HG03457 (cell line): ENCODE measurements at regions not wholly inside any gene's neighbourhood (a gene's known extent, or its start where the extent isn't known, plus 50 kb on each side); places are given as distances from the start of the nearest gene placed in this dataset.

ENCODE experiments used
- ATAC-seq: cut with Tn5 transposase; IDR thresholded peaks from one replicate; pipeline ENCODE4 v1.9.1; 2021; ENCODE audit warnings: moderate number of reproducible peaks; ENCODE audit not compliant: unreplicated experiment

DNA sequence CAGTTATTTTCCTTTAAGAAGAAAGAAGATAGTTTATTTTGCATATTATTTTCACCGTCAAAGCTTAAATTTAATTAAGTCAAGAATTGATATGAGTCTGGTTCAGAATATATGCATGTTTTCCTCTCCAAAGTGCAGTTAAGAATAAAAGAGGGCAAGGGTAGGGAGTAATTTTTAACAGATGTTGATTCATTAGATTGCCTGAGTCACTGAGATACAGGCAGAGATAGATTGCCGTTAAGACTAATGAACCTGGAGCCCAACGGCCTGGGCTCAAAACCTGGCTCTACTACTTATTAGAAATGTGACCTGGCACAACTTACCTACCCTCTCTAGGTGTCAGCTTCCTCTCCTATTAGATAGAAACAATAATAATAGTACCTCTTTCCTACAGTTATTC is 1037.4 kb upstream of the PABPC4L start:
- ATAC-seq = no peak

DNA sequence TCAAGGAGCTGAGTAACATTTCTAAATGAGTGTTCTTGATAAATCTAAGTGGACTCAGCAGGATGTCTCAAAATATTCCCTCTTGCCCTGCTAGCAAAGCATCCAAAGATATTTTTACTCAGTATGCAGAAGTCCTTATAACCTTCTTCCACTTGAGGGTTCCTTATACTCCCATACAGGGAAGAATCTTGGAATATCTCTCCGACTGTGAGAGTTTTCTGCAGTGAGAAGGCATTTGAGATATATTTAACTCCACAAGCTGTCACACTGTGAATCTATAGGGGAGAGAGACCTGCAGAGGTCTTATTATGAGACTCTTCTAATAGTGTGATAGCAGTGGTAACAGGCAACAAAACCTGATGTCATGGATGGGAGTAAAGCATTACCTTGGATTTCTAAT is 1034.5 kb upstream of the PABPC4L start:
- ATAC-seq = no peak

DNA sequence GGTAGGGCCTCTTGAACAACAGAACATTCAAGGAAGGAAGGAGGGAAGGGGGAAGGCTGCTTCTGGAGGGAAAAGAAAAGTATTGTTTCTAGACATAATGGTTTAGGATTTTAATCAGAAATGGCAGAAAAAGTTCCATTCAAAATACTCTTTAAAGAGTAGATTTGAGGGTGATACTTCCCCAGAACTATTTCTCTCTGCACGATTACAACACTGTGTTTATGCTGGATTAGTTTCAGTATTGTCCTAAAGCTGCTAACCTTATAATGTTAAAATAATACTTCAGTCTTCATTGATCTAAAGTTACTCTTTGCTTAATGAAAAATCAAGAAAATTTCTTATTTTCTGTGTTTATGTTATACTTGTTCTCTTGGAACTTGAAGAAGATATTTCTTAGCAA is 1026.3 kb upstream of the PABPC4L start:
- no peak for ATAC-seq

DNA sequence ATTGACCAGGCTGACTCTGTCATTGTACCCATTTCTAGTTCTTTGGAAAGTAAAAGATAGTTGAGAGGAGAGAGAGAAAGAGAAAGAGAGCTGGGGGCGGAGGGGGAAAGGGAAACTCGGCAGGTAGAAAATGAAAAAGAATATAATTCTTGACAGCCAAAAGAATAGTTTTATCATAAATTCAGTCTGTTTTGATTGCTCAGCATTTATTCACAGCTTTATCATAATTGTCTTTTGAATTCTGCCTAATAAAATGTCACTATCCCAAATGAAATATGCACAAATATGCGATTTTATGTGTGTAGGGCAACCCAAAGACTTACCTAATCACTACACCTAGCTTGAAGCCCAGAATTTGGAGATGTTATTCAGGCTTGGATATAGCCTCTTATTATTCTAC is 1024.0 kb upstream of the PABPC4L start:
- ATAC-seq = no peak

DNA sequence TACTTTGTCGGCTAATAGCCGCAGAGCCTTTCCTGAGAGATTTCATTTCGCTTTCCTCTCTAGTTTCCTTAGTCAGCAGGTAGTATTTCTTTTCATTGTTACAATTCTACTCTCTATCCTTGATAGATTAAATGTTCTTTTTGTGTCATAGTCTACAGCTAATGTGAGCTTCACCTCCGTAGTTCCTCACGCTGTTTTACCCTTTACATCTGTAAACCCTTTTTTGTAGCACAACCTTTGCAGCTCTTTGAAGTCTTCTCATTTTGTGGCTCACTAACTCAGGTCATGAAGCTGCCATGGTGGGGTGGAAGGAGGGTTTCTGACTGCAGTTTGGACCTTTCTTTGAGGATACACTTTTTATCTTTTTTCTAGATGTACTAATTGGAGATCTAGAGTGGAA is 1008.8 kb upstream of the PABPC4L start:
- ATAC-seq = no peak

DNA sequence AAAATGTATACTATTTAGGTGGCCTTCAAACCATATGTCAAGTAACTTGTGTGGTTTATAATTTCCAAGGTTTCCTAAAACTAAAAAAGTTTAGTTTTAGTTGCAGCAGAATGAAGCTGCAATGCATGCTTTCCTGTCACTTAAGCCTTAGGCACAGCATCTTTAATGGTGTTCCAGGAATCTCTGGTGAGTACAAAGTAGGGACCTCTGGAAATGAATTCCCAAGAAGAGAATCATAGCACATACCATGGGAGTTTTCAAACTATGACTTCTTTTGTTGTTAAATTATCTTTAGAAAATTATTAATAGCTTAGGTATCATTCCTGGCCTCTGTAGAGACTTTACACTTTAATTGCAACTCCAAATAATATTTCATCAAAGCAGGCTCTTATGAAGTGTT is 1005.9 kb upstream of the PABPC4L start:
- ATAC-seq = no peak

DNA sequence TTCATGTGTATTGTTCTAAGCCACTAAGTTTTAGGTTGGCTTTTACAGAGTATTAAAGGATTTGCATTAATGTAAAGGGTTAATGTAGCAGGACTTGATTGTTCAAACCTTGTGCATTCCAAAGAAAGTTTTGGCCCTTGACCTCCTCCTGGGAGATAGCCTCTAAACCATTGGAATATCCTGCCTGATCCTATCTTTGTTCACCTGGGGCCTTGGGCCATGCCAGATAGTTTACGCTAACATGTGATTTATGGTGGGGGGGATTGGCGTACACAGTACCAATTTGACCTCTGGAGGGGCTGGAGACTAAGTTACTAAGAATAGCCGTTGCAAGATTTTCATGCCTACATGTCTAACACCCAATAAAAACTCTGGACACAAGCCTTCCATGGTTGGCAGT is 1002.7 kb upstream of the PABPC4L start:
- no peak for ATAC-seq

DNA sequence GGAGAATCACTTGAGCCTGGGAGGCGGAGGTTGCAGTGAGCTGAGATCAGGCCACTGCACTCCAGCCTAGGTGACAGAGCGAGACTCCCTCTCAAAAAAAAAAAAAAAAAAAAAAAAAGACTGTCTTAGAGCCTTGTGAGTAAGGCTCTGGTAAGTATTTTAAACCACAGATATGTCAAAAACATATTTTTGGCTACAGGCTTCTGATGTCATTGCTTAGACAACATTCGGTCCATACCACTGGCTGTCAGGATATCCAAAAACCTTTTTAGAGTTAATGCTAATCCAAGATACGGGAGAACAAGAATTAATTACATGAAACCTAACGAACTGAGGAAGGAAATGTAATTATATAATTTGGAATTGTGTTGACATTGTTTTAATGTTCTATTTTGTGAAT is 999.5 kb upstream of the PABPC4L start:
- ATAC-seq = no peak

DNA sequence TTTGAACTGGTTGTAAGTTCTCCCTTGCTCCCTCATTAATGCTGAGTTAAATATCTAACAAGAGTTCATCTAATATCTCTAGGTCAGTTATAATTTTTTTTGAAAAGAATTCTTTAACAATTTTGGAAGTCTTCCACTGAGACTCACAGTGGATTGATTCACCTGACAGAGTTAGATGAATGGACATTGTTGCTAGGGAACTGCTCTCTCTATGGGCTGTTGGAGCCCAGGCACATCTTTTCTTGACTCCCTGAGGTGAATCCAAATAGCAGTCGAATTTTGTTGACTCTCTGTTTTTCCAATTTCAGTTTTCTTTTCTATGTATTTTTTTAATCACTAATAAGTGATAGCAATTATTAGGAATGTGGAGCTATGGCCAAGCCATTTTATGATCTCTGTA is 996.1 kb upstream of the PABPC4L start:
- ATAC-seq = no peak

DNA sequence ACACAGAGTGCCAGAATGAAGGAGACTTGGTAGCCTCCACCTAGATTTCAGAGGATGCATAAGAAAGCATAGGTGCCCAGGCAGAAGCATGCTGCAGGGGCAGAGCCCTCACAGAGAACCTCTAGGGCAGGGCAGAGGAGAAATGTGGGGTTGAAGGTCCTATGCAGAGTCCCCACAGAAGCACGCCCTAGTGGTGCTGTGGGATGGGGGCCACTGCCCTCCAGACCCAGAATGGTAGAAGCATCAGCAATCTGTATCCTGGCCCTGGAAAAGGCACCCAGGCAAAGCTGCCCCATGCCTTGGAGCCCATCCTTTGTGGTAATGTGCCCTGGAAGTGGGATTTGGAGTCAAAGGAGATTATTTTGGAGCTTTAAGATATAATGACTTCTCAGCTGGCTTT is 992.9 kb upstream of the PABPC4L start:
- ATAC-seq = no peak

DNA sequence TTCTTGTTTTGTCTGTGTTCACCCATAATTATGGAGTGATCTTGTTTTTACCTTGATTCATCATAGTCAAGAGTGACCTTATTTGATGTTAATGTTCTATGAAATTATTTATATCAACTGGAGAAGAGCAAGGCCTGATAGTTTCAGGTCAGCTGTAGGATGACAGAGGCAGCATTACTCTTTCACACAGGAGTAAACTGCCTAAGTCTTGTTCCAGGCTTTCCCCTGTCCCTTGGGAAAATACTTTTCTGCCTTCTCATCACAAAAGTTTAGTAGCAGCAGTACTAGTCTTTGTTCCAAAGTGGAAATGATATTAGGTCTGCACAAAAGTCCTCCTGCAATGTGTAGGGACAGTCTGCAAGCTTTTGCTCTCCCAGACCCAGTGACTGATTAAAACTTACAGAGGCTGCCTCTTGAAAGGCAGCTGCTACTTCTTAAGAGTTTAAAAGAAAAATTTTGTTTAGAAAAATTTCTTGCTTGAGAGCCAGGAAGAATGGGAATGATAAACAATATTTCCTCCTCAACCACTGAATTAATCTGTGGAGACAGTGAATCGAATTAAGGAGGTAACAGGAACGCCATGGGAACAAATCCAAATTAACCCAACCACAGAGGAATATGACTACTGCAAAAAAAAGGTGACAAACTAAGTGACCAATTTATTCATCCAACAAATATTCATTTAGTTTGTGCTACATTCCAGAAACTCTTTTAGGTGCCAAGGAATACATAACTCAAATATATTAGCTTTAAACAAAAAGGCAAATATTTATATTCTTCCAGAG is 991.4 kb upstream of the PABPC4L start:
- no peak for ATAC-seq

DNA sequence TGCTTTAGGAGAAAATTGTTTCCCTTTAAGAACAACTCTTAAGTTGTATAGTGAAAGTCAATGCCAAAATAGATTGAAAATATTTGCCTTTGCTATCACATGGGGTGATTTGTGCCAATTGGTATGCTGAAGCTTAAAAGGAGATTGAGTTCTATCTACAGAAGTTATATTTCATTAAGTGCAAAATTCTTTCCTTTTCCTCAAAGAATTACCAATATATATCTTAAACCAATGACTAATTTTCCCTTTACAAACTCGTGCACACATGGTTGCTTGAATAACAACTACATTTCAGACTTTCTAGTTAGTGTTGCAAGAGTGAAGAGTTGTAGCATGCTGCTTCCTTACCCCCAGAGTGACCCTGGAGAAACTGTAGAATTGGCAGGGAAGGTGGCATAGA is 990.0 kb upstream of the PABPC4L start:
- ATAC-seq = no peak

DNA sequence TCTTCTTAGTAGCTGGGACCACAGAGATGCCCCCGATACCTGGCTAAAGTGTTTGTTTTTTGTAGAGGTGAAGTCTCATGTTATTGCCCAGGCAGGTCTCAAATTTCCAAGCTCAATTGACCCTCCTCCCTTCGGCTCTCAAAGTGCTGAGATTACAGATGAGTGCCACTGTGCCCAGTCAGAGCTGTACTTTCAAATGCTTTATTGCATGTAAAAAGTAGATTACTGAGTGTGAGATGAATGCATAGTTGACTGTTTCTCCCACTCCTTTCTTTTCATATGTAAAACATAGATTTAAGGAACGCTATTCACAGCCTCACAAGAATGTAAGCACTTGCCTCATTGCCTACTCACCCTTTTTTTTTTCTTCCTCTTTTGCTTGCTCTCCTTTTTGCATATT is 984.4 kb upstream of the PABPC4L start:
- ATAC-seq = no peak

DNA sequence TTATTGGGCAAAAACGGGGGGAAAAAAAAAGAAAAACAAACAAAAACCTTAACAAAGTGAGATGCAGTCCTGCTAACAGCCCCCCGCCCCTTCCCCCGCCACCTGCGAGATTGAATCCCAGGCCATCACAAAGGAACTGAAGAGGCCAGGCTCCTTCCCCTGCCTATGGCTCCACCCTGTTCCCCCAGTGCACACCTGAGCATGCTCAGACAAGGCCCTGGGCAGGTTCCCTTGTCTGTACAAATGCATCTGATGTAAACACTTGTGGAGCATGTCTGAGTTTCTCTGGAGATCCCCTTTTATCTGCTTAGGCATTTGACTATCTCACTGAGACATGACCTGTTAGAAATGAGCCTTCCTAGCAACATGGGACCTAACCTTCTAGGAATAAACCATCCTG is 983.7 kb upstream of the PABPC4L start:
- ATAC-seq = no peak

DNA sequence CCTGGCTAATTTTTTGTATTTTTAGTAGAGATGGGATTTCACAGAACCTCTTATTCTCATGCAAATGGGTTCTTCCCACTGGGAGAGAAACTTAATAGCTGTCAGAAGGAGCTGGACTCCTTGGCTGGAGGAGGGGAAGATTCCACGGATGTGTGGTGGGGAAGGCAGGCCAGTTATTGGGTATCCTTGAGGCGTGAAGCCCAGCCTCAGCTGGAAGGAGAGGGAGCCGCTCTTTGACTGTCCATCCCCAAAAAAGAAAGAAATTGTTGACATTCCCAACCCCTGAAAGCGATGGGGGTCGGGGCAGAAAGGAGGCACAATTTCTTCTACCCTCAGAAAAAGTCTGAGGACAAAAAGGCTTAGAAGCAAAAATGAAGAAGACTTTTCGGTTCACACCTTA is 983.1 kb upstream of the PABPC4L start:
- no peak for ATAC-seq

DNA sequence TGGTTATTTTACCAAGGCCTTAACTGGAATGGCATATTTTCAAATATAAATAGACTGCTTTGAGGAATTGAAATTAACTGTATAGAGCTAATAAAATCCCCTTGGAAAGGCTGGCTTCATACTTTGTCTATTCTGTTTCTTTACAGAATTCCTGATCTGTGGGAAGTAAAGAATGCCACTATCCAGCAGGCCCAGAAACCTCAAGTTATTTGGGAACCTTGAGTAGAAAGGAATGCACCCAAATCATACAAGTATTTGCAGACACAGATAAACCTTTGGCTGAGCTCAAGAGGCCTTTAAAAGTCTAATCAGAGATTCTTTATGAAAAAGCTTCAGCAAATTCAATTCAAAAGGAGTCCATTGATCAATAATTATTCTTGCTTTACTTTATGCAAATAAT is 975.7 kb upstream of the PABPC4L start:
- no peak for ATAC-seq

DNA sequence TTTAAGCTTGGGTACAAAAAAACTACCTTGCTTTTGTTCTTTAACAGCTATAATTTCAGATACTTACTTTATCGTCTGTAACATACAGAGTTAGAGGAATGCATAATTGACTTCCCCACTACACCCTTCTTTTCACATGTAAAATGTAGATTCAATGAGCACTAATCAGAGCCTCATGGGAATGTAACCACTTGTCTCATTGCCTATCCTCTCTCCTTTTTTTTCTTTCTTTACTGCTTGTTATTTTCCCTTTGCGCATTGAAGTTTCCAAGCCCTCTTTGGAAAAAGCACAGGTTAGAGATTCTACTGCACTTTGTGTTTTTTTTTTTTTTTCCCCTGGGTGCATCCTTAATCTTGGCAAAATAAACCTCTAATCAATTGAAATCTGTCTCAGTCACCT is 965.1 kb upstream of the PABPC4L start:
- no peak for ATAC-seq

DNA sequence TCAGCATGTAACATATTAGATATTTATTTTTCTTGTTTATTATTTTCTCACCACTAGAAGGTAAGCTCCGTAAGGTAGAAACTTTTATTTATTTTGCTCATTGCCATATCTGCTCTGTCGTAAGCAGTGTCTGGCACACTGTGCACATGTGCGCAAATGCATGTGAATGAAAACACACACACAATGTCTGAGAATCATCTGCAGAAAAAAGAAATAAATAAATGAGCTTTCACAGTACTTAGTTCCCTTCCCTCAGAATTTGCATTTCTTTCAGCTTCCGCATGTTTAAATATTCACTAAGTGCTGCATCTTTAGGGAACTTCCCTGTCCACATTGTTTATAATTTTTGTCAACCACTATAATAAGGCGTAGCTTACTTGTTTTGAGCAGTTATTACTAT is 963.0 kb upstream of the PABPC4L start:
- ATAC-seq = no peak

DNA sequence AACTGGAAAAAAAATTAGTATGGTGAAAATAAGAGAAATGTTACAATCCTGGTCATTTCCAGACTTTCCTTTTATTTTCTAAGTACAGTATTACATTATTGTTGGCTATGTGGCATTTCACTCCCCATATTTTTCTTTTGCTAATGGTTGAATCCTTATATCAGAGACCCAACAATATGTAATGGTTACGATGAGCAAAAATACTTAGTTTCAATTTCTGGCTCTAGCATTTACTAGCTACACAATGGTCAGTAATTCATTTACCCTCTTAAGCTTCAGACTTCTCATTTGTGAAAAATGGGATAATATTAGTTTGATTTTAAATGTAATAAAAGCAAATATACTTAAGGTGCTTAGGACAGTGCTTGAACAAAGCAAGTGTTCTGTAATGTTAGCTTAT is 942.9 kb upstream of the PABPC4L start:
- ATAC-seq = no peak

DNA sequence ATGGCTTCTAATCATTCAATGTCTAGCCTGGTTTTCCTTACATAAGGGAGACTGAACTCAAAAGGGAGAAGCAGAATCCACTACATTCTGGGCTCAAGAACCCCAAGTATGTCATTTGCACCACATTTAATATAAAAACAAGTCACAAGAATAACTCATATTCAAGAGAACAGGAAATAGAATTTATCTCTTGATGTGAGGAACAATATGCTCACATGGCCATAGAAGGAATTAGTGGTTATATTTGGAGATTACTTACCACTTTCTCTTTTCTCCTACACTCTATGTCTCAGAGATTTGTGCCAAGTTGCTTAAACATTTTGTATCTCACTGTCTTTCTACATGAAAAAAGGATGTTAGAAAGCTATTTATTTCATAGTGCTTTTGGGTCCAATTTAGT is 922.6 kb upstream of the PABPC4L start:
- ATAC-seq = no peak

DNA sequence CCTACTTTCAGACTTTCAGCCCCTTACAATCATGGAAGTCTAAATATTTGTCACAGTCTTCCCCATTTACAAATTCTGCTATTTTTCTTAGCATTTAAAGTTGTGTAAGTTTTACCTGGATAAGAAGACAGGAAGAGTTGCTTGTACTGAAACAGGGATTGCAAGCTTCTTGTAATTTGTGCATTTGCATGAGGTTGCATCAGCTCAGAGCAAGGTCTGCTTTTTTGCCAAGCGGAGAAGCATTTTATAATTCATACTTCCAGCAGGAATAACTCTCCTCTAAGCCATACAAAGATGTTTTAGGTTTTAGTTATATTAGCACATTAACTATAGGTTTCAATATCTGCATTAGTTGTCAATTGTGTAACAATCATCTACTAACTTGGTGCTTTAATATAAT is 922.0 kb upstream of the PABPC4L start:
- ATAC-seq = no peak

DNA sequence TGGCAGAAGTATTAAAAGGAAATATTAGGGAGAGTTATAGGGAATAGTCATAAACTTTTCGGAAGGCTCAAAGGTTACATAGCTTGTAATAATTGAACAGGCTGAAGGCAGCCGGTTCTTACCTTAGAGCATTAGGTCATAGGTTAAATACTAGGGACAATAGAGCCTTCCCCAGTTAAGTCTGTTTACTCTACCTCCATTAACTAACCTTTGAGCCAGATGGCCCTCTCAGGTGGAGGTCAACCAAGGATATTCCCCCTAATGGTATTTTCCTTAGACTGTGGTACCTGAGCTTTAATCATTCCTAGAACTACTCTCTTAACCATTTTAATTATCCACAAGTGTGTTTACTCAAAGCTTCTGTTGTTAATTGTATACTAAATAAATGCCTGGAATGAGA is 920.9 kb upstream of the PABPC4L start:
- ATAC-seq = no peak

DNA sequence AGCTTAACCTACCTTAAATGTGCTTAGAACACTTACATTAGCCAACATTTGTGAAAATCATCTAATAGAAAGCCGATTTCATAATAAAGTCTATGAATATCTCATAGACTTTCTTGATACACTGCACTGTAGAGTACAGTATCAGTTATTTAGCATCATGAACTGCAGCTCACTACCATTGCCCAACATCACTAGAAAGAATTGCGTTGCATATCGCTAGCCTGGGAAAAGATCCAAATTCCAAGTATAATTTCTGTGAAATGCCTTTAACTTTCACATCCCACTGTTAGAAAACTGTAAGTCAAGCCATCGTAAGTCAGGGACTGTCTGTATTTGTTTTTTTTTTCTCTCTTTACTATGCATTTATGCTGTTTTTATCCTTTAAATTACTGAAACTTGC is 918.6 kb upstream of the PABPC4L start:
- ATAC-seq = no peak
